ENCODE measurements at regions not wholly inside any gene's neighbourhood (a gene's known extent, or its start where the extent isn't known, plus 50 kb on each side); places are given as distances from the start of the nearest gene placed in this dataset.
"Not testable (repeated sequence)": the region's sequence is repeated elsewhere in the genome, so short reads cannot be mapped to it uniquely, and the experiment has no call there.

GRCh38 chr20:57770852-57771720, 61.3 kb upstream of the PMEPA1 start:
- POLR2A ChIA-PET = no interaction called here
- CTCF ChIA-PET = no interaction called here

GRCh38 chr20:57770401-57770800, 60.6 kb upstream of the PMEPA1 start:
- CTCF ChIA-PET, POLR2A ChIA-PET: not testable (repeated sequence)

GRCh38 chr20:57769756-57770155, 59.9 kb upstream of the PMEPA1 start:
- ChIA-PET CTCF (no interaction called here), POLR2A (no interaction called here)

GRCh38 chr20:57768519-57768918, 58.7 kb upstream of the PMEPA1 start:
- CTCF ChIA-PET = no interaction called here
- POLR2A ChIA-PET = no interaction called here

- ChIA-PET CTCF (no interaction called here), POLR2A (no interaction called here)
Measured at GRCh38 chr20:57767441-57767840, 57.6 kb upstream of the PMEPA1 start.

- POLR2A ChIA-PET = no interaction called here
- CTCF ChIA-PET = no interaction called here
Measured at GRCh38 chr20:57763235-57763595, 53.4 kb upstream of the PMEPA1 start.

- ChIA-PET POLR2A (no interaction called here), CTCF (no interaction called here)
Measured at GRCh38 chr20:57762531-57763234, 52.9 kb upstream of the PMEPA1 start.

GRCh38 chr20:57761413-57761734, 51.6 kb upstream of the PMEPA1 start:
- ChIA-PET POLR2A (no interaction called here), CTCF (no interaction called here)

GRCh38 chr20:57760698-57761412, 51.0 kb upstream of the PMEPA1 start:
- ChIA-PET POLR2A (no interaction called here), CTCF (no interaction called here)

- ChIA-PET POLR2A (no interaction called here), CTCF (interaction anchor here (0.7 to 0.8 kb wide), 2 partner anchors 17 to 165 kb away, joined by 3 read pairs; no protein-coding TSS in a partner anchor)
Measured at GRCh38 chr20:57759724-57760123, 49.9 kb upstream of the PMEPA1 start.

Measured in activated CD8-positive, alpha-beta memory T cell treated with anti-CD3 and anti-CD28 coated beads for 36 hours (primary cell).